NB4 (cell line): ENCODE measurements at regions not wholly inside any gene's neighbourhood (a gene's known extent, or its start where the extent isn't known, plus 50 kb on each side); places are given as distances from the start of the nearest gene placed in this dataset.
"Not testable (repeated sequence)": the region's sequence is repeated elsewhere in the genome, so short reads cannot be mapped to it uniquely, and the experiment has no call there.

Source experiments
- POLR2A ChIP-seq: IDR thresholded peaks from 2 replicates; pipeline ENCODE4 v1.6.1; 2011; ENCODE audit warnings: mild to moderate bottlenecking; ENCODE audit not compliant: insufficient read length; ENCODE audit errors: extremely low read depth
- TF ChIP-seq, protein P1 (sequence below): IDR thresholded peaks from one replicate; pipeline ENCODE4 v1.5.1; 2012; ENCODE audit warnings: low read depth, low read length

DNA sequence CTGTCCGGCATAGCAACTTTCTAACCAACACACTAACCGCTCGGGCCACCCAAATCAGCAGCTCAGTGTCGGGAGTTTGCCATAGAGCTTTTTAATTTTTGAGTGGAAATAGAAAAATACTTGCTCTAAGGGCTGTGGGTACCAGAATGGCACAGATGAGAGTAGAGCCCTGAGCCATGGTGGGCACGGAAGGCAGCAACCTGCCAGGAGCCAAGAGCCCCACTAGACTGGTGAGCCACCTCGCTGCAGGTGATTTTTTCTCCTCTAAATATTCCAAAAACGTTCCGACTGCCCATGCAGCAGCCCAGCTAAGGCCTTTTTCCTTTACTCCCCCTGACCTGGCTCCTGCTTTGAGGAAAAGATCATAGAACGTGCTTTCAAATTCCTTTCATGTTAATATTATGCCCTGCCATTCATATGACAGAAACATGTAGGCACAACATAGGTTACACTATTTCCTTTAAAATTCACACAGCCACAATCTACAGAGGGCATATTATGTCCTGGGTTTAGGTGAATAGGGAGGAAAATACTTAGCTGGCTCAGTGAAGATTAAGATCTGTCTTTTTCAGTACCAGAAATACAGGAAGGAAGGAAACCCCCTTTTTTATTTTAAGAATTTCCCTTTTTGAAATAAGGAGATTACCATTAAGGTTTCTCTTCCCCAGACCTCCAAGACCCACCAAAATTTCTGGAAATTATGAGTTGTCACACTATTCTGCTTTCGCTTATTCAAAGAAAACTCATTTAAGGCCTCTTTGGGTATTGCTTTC lies 81.0 kb upstream of the ATP12A start:
- TF ChIP-seq, protein P1, sequence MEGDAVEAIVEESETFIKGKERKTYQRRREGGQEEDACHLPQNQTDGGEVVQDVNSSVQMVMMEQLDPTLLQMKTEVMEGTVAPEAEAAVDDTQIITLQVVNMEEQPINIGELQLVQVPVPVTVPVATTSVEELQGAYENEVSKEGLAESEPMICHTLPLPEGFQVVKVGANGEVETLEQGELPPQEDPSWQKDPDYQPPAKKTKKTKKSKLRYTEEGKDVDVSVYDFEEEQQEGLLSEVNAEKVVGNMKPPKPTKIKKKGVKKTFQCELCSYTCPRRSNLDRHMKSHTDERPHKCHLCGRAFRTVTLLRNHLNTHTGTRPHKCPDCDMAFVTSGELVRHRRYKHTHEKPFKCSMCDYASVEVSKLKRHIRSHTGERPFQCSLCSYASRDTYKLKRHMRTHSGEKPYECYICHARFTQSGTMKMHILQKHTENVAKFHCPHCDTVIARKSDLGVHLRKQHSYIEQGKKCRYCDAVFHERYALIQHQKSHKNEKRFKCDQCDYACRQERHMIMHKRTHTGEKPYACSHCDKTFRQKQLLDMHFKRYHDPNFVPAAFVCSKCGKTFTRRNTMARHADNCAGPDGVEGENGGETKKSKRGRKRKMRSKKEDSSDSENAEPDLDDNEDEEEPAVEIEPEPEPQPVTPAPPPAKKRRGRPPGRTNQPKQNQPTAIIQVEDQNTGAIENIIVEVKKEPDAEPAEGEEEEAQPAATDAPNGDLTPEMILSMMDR = not testable (repeated sequence)
- TF ChIP-seq POLR2A = not testable (repeated sequence)
